GM19193 (cell line): ENCODE measurements at regions not wholly inside any gene's neighbourhood (a gene's known extent, or its start where the extent isn't known, plus 50 kb on each side); places are given as distances from the start of the nearest gene placed in this dataset.

Source experiments
- POLR2A ChIP-seq: IDR thresholded peaks from 4 replicates; pipeline ENCODE4 v1.6.1; 2011; ENCODE audit not compliant: insufficient read depth, insufficient read length; ENCODE audit errors: extremely low read depth

DNA sequence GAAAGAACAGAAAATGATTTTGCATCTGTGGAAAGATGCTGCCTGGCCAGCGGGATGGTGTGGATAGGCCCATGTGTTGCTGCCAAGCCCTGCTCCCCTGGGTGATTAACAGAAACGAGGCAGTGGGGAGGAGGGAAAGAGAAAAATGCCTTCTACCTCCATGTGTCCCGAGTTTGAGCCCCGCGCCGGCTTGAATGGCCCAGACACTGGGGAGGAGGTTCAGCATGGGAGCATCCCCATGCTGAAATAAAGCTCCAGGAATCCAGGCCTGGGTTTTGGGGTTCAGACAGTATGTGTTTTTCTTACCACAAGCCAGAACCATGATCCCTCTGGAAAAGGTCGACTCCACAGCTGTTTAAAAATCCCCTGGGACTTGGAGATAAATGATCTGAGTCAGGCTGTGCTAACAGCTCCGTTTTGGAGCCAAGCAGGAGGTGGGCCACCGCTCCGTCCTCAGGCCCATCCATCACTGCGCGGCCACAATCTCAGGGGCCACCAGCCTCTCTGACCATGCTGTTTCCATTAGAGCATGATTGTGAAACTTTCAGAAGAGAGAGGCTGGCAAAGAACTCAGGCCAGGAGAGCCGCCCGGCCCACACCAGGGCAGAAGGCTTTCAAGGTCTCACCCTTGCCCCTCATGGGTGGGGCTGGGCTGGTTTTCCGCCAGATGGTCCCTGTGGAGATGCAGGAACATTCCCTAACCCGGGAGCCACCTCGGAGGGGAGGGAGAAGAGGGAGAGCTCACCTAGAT, 299.7 kb downstream of the ZEB1 start:
- TF ChIP-seq POLR2A, result no peak

DNA sequence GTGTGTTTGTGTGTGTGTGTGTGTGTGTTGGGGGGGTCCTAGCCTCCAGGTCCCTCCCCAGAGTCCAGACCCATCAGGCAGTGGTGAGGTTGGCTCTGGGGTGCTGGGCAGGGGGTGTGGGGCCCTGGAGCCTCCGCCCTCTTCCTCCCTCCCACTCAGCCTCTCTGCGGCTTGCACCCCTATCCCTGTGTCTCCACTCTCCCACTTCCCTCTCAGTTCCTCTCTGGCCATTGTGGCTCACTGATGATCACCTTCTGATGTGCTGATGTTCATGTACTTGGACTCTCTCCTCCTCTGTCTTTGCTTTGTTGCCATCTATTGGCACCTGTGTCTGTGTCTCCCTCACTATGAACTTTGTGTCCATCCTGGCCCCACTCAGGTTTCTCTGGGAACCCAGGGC, 298.7 kb downstream of the ZEB1 start:
- TF ChIP-seq POLR2A, result no peak

DNA sequence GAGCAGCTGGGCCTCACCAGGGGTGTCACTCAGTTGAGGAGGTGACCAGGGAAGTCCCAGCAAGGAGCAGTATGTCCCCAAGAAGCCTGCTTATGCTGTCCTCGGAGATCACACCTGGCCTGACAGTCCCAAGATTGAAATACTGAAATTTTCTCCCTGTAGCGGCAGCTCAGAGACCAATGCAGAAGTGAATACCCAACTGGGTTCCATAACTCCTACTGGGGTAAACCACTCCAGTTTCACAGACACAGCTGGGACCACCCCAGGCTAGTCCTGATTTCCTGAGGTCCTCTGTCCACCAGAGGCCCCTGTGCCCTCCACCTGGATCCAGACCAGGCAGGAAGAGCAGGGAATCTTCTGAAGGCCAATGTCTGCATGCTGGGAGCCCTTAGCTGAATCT, 298.1 kb downstream of the ZEB1 start:
- no peak for TF ChIP-seq POLR2A

DNA sequence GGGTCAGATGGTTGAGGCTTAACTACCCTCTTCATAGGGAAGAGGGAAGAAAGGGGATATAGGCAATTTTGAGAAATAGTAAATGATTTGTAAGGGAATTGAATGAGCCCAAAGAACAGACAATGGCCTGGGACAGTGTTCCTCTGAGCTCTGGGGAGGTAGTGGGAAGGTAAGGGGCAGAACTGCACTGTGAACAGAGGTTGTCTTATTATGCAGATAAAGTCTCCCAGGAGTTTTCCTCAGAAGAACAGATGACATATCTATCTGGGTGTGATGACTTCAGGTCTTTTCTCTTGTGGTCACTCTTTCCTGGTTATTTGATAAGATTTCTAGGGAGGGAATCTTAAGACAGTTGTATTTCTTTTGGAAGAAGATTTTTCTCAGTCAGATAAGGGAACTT, 296.1 kb downstream of the ZEB1 start:
- TF ChIP-seq POLR2A, result no peak

DNA sequence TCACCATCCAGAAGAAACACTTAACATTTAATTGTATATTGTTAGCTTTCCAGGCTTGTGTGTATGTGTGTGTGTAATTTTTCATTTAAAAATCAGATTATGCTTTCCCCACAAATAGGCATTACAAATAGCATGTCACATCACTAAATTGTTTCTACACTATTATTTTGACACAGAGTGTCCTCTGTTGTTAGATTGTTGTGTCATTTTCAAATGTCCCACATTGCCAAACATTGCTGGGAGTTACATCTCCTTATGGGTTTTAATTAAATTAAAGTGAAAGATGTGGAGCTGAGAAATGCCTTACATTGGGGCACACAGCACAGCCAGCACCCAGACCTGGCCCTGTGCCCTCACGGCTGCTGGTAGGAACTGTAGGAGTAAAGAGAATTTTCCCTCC, 295.6 kb downstream of the ZEB1 start:
- no peak for TF ChIP-seq POLR2A

DNA sequence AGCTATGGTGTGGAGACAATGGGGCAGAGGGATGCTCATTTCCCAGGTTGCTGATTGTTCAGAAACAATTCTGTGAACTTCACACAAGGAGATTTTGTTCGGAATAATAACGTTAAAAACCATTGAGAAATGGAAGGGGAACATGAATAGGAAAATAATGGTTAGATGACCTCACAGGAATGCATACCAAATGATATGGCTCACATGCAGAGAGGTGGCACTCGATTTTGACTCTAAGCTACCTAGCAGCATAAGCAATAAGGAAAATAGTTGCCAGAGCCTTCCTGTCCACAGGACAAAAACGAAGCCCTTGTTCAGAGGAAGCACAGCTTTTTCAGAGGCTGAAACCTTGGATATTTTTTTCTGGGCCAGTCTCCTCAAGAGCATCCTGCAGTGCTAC, 293.1 kb downstream of the ZEB1 start:
- TF ChIP-seq POLR2A, result no peak

DNA sequence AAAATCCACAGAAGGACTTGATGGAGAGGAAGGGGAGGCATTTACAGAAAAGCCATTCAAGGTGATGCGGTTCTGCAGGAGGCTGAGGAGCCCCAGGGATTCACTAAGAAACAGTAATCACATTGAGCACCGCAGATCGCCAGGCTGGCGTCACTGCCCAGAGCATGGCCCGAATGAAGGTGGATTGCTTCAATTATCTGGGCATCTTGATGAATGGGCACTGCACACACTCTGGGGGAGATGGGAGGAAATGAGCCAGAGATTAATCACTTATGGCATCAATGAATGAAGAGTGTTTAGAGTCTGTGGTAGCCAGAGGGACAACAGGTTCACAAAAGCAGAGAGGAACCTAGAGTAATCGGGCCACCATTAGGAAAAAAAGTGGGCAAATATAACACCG, 292.1 kb downstream of the ZEB1 start:
- no peak for TF ChIP-seq POLR2A

DNA sequence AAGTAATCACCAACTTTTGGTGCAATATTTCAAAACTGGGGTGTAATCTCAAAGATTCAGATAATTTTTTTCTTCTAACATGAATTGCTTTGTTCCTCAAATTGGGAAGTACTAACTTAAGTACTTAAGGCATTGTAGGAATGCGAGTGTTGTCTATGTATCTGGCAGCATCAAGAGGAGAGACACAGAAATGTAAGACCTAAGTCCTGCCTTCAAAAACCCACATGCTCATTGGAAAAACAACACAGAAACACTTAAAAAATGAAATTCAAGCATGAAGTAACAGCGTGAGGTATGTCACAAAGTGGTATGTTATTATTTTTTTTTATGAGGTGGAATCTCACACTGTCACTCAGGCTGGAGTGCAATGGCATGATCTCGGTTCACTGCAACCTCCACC, 288.5 kb downstream of the ZEB1 start:
- no peak for TF ChIP-seq POLR2A

DNA sequence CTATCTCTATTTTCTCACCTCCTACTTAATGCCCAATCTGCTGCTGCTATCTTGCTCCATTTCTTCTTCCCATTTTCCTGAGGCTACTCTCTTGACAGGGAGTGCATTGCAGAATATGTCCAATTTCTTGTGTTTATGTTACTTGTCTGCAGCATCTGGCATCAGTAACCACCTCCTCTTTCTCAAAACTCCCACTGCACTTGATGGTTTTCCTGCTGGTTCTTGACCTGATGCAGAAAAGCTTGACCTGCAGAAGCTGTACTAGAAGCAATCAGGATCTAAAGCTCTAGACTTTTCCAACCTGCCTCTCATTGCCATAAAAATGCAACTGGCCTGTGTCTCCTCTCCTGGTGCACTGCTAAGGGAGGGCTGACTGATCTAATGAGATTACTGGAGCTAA, 287.8 kb downstream of the ZEB1 start:
- TF ChIP-seq POLR2A, result no peak

DNA sequence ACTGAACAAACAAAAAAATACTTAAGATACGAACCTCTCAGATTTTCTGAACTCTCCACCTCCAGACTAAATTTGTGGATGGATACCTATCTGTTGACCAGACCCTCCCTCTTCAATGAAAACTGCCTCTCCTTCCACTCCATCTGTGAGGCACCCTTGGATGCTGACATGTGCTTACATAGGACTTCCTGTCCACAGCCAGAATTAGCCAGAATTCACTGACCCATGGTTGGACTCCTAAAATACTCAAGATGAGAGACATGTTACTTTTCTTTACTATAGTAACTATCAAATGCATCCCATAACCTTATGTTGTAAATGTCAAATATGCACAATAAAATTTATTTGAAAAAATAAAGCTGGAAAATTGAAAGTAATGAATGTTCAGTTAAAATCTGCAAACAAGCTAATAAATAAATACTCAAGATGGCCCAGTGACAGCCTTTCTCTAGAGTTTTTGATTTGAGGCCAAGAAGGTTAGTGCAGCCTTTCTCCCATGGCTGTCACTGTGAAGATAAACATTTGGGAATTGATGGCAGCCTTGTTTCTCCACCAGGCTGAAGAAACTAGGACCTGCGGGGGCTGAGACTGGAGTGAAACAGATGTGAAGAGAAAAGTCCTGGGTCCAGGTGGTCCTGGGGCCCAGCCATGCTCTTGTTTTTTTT, 287.0 kb downstream of the ZEB1 start:
- TF ChIP-seq POLR2A, result no peak

DNA sequence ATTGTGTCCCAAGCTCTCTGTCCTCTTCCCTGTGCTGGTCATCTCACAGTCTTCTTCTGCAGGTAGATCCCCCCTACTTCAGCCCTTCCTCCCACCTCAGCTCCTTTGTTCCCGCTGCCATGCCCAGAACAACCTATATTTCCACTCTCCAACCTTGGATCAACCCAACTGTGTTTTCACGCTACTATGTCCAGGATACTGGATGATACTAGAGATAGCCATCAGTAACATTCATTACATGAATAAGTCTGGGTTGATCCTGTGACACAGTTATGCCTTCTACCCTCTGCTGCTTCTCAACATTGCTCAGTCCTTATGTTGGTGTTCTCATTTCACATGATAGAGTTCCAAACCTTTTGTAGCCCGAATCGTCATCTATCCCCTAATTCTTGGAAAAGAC, 286.4 kb downstream of the ZEB1 start:
- no peak for TF ChIP-seq POLR2A

DNA sequence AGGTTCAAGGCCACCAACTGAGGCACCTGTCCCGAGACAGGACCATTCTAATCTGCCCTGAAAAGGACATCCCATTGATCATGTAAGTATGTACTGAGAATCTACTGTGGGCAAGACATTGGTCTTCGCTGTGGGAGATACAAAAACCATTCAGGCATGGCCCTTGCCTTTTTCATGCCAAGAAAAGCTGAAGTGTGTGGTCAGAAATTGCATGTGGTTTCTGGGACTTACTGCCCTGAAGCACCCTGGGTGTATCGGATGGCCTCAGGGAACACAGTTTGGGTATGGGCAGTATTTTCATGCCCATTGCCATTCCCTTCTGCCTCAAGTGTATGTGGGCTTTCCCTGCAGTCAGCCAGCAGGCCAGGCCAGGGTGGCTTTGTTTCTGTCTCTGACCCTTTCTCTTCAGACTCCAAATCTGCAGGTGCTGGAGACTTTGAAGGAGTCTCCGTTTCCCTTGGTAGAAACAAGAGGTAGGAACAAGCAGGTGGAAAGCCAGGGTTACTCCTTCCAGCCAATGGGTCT, 285.7 kb downstream of the ZEB1 start:
- no peak for TF ChIP-seq POLR2A

DNA sequence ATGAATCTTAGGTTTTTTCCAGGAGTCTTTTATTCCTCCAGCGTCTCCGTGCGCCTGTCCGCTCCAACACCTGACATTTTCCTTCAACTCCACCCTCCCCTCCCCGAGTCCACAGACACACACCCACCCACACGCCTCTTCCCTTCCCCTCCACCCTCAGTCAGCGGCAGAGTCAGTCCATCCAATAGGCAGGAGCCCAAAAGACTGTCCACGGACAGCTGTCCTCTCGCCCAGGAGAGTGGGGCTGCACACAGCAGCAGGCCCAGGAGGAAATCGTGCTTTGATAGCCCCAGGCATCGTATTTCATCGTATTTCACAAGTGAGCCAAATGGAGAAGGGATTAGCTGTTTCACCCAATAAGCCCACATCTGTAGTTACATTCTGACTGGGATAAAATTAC, 285.1 kb downstream of the ZEB1 start:
- TF ChIP-seq POLR2A, result no peak

DNA sequence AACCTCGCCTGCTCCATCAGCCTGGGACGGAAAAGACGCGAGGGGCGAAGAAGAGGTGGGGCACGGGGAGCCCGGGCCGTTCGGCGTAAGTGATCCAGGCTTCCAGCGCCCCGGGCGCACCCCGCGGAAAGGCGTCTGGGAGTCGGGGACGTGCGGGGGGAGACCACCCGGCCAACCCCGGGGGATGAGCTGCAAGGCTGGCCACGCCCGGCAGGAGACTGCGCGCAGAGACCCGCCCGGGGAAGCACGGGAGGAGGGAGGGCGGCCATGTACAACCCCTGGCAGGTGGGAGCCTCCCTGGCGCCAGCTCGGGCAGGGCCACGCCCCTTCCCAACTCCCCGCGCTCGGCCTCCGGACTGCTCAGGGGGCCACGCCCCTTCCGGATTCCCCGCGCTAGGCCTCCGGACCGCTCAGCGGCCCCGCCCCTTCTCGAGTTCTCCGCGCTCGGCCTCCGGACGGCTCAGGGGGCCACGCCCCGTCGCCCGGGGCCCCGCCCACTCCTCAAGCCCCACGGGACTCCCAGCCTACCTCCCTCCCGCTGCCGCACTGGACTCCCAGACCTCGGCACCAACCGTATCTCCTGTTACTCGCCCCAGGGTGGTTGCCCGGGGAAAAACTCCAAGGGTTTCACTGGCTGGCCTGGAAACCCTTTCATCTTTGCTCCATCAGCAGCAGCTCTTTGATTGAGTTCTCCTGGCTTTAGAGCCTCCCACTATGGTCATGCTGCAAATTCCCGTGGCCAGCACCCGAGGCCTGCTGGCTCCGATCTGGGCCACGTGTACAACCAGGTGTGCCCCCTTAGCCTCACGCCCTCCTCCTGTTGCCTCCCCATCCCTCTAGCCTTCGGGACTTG, 284.4 kb downstream of the ZEB1 start:
- TF ChIP-seq POLR2A, result no peak

DNA sequence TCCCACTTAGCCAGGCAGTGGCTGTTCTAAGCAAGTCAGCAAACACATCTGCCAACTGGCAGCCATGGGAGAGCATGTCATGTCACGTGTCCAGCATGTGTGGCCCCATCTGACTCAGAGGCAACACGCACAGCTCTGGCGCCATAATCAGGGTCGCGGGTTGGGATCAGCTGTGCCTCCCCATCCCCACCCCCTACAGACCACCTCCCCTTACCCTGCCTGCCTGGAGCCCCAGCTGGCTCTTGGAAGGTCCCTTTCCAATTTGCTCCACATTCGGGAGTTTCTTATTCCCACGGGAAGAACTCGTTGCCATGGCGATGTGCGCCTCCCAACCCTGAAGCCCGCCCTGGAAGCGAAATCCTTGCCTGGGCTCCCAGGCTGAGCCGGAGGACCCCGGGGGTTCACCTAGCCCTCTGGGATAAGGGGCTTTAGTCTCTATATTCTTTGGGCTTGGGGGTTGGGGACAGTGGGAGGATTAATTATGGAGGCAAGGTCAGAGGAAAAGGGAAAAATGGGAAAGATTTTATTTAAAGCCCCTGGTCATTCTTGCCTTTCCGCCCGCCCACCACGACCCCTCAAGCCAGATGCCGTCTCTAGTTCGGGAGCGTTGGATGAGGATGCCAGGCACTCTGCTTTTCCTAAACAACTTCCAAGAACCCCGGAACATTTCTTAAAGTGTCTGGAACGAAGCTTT, 283.7 kb downstream of the ZEB1 start:
- no peak for TF ChIP-seq POLR2A

DNA sequence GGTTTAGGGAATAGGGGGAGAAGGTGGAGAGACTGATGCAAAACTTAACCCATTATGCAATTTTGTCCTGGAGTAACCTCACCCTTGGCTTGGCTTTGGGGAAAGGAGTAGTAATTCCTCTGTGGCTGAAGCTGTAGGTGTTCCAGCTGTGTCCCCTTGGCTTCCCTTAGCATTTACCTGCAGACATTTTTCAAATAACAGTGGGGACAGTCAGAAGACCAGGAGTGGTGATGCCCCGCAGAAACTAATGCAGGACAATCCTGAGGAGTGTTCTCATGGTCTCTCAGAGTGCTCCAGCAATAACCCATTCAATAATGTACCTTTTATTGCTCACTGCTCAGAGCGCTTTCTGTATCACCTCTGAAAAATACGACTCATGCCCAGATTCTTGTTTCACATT, 282.1 kb downstream of the ZEB1 start:
- TF ChIP-seq POLR2A, result no peak
